ENCODE measurements at regions not wholly inside any gene's neighbourhood (a gene's known extent, or its start where the extent isn't known, plus 50 kb on each side); places are given as distances from the start of the nearest gene placed in this dataset.
"Not testable (repeated sequence)": the region's sequence is repeated elsewhere in the genome, so short reads cannot be mapped to it uniquely, and the experiment has no call there.

- DNase-seq: no peak
- WGBS (ENCODE audit: low lambda C conversion rate): 5% methylated on average over 4 of the region's 4 CpGs
- Histone ChIP-seq H3K4me1 (ENCODE audit: control insufficient read depth in 1 of 2, insufficient read depth in 2 of 2, low read depth in 1 of 2, low read length in 1 of 2) (no peaks in the 10 kb centered on the region), H3K4me3 (ENCODE audit: low read depth in 2 of 2, low read length in 1 of 2) (no peak overlapping the region), H3K9me3 (no peaks in the 10 kb centered on the region), H3K4me2 (no peak overlapping the region), H3K27ac (ENCODE audit: low read depth in 2 of 2, low read length in 1 of 2) (no peak overlapping the region), H3K9ac (no peak overlapping the region), H4K20me1 (ENCODE audit: insufficient read depth) (no peaks in the 10 kb centered on the region), H3F3A (replicated peaks; ENCODE audit: insufficient read depth) (no peaks in the 10 kb centered on the region), H2AFZ (ENCODE audit: low read depth) (no peak overlapping the region), H3K9me2 (no peaks in the 10 kb centered on the region), H3K27me3 (ENCODE audit: insufficient read depth) (no peaks in the 10 kb centered on the region), H3K79me2 (ENCODE audit: insufficient read depth) (no peaks in the 10 kb centered on the region), H3K36me3 (replicated peaks in 1 of 2; ENCODE audit: control insufficient read depth in 1 of 2, insufficient read depth in 2 of 2, low read length in 1 of 2) (no peaks in the 10 kb centered on the region)
- no peak for TF ChIP-seq CHD2 (IDR thresholded peaks at IDR 0.05; ENCODE audit: low read length, partially characterized antibody)
- no peak for TF ChIP-seq GATA2 (CRISPR knock-in tag; IDR thresholded peaks at IDR 0.05)
- TF ChIP-seq TAF1 (IDR thresholded peaks at IDR 0.05; ENCODE audit: borderline replicate concordance, low read depth, low read length): no peak
- no peak for TF ChIP-seq SIN3A (IDR thresholded peaks at IDR 0.05; ENCODE audit: borderline replicate concordance, low read depth, low read length)
- TF ChIP-seq MXI1 (IDR thresholded peaks at IDR 0.05; ENCODE audit: low read depth, low read length): no peak
- no peak for TF ChIP-seq GABPA (IDR thresholded peaks at IDR 0.05; ENCODE audit: low read depth)
- ChIA-PET CTCF (no interaction called here), POLR2A (no interaction called here)
These were observed 106.8 kb upstream of the FAM47A start for GRCh38 chrX:34238896-34239295.

GRCh38 chrX:34230156-34230555 lies 98.0 kb upstream of the FAM47A start:
- H3K9me3 ChIP-seq; H4K20me1 ChIP-seq (ENCODE audit: insufficient read depth); H3K9me2 ChIP-seq; H3K27ac ChIP-seq (ENCODE audit: low read depth in 2 of 2, low read length in 1 of 2); H3K4me1 ChIP-seq (ENCODE audit: control insufficient read depth in 1 of 2, insufficient read depth in 2 of 2, low read depth in 1 of 2, low read length in 1 of 2); H3F3A ChIP-seq (replicated peaks; ENCODE audit: insufficient read depth); H2AFZ ChIP-seq (ENCODE audit: low read depth); H3K79me2 ChIP-seq (ENCODE audit: insufficient read depth); H3K36me3 ChIP-seq (replicated peaks in 1 of 2; ENCODE audit: control insufficient read depth in 1 of 2, insufficient read depth in 2 of 2, low read length in 1 of 2); CTCF ChIA-PET; H3K9ac ChIP-seq; H3K4me2 ChIP-seq; POLR2A ChIA-PET; H3K4me3 ChIP-seq (ENCODE audit: low read depth in 2 of 2, low read length in 1 of 2); DNase-seq; H3K27me3 ChIP-seq (ENCODE audit: insufficient read depth): not testable (repeated sequence)
- WGBS (ENCODE audit: low lambda C conversion rate): 17% methylated on average over 6 of the region's 6 CpGs

GRCh38 chrX:34227804-34228203 lies 95.7 kb upstream of the FAM47A start:
- Histone ChIP-seq H3F3A (replicated peaks; ENCODE audit: insufficient read depth) (no peaks in the 10 kb centered on the region), H3K9me3 (no peaks in the 10 kb centered on the region), H3K27me3 (ENCODE audit: insufficient read depth) (no peaks in the 10 kb centered on the region), H3K27ac (ENCODE audit: low read depth in 2 of 2, low read length in 1 of 2) (no peak overlapping the region), H3K9ac (no peak overlapping the region), H3K4me1 (ENCODE audit: control insufficient read depth in 1 of 2, insufficient read depth in 2 of 2, low read depth in 1 of 2, low read length in 1 of 2) (no peaks in the 10 kb centered on the region), H3K9me2 (no peaks in the 10 kb centered on the region), H3K4me3 (ENCODE audit: low read depth in 2 of 2, low read length in 1 of 2) (no peak overlapping the region), H3K4me2 (no peak overlapping the region), H3K36me3 (replicated peaks in 1 of 2; ENCODE audit: control insufficient read depth in 1 of 2, insufficient read depth in 2 of 2, low read length in 1 of 2) (no peaks in the 10 kb centered on the region), H4K20me1 (ENCODE audit: insufficient read depth) (no peaks in the 10 kb centered on the region), H2AFZ (ENCODE audit: low read depth) (no peak overlapping the region), H3K79me2 (ENCODE audit: insufficient read depth) (no peaks in the 10 kb centered on the region)
- CTCF ChIA-PET: no interaction called here
- 21% methylated on average over 2 of the region's 2 CpGs for WGBS (ENCODE audit: low lambda C conversion rate)
- TF ChIP-seq SMC3 (IDR thresholded peaks at IDR 0.05; ENCODE audit: low read depth, low read length) (no peak), NRF1 (IDR thresholded peaks at IDR 0.05; ENCODE audit: low read depth, low read length) (no peak), ELF1 (IDR thresholded peaks at IDR 0.05) (no peak), SIN3A (IDR thresholded peaks at IDR 0.05; ENCODE audit: borderline replicate concordance, low read depth, low read length) (no peak), MAX (IDR thresholded peaks at IDR 0.05; ENCODE audit: low read depth) (no peak), CHD2 (IDR thresholded peaks at IDR 0.05; ENCODE audit: low read length, partially characterized antibody) (no peak), FOXM1 (IDR thresholded peaks at IDR 0.05; ENCODE audit: low read depth) (no peak), REST (IDR thresholded peaks at IDR 0.05; ENCODE audit: low read depth, low read length) (no peak), TCF12 (IDR thresholded peaks at IDR 0.05) (no peak), MEF2A (IDR thresholded peaks at IDR 0.05; ENCODE audit: borderline replicate concordance, low read depth) (no peak)
- no peak for DNase-seq
- POLR2A ChIA-PET: no interaction called here

Data from SK-N-SH (cell line).